ENCODE measurements at regions not wholly inside any gene's neighbourhood (a gene's known extent, or its start where the extent isn't known, plus 50 kb on each side); places are given as distances from the start of the nearest gene placed in this dataset.

DNA sequence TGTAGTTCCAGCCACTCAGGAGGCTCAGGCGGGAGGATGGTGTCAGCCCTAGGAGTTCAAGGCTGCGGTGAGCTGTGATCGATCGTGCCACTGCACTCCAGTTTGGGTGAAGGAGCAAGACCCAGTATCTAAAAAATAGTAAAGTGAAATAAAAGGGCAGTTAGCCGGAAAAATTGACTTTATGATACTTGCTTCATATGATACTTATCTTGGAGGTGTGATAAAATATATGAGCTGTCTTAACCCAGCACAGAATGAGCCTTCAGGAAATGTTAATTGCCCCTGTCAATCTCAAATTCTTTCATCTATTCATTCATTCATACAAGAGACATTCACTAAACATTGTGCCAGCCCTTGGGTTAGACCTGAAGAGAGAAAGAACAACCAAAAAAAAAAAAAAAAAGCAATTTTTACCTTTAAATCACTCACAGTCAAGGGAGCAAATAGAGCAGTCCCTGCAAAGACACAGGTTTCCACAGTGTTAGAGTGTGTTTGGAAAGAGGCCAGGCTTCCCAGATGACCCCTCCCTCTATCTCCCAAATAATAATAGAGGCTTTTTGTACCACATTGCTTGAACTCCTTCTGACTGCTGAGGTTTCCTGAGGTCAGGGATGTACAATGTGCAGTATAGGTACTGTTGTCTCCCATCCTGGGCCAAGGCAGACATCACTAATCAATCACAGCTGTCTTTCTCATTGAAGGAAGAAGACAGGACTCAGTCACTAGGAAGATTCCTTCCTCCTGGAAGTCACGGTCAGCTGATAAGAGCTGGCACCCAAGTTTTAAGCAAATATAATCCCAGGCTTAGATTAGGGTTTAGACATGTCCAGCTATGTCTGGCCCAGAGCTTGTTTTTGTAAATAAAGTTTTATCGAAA is 454.6 kb downstream of the MIAT start:
- H3K4me2 ChIP-seq (ENCODE audit: insufficient read depth, insufficient read length, low read length): no peak overlapping the region
- H2AK5ac ChIP-seq (ENCODE audit: insufficient read length, low read length): no peak overlapping the region
- no peaks in the 10 kb centered on the region; a peak in 1 of 5 replicates for H3K9me3 Mint-ChIP-seq
- H3K9me3 ChIP-seq (ENCODE audit: control insufficient read depth, low read depth, low read length): no peaks in the 10 kb centered on the region
- no CpG with 5 or more reads among the region's 7 CpGs for WGBS (ENCODE audit: extremely low coverage, insufficient read length, low lambda C conversion rate)
- peaks cover 5% of the 10 kb centered on the region for H3K27me3 Mint-ChIP-seq (ENCODE audit: low read depth)
- no peaks in the 10 kb centered on the region for H3K79me2 ChIP-seq (ENCODE audit: insufficient read depth, low read length)
- H3K9ac ChIP-seq (ENCODE audit: extremely low read depth, insufficient read length, low read length): no peak overlapping the region
- H2BK12ac ChIP-seq (ENCODE audit: insufficient read length, low read depth, low read length): no peak overlapping the region
- H3T11ph ChIP-seq (ENCODE audit: low read length): no peak overlapping the region
- no peak overlapping the region for H3K23ac ChIP-seq (ENCODE audit: insufficient read length, low read depth, low read length)
- no peaks in the 10 kb centered on the region for H3K23me2 ChIP-seq (ENCODE audit: insufficient read length, low read depth, low read length, poor library complexity, severe bottlenecking)
- H3K14ac ChIP-seq (ENCODE audit: insufficient read depth, low read length): no peak overlapping the region
- H3K4me1 ChIP-seq (ENCODE audit: insufficient read depth, low read length): 0 out of 2 replicates have a peak, but pooled peaks cover 2% of the 10 kb centered on the region
- DNase-seq: no peak
- H4K20me1 ChIP-seq (ENCODE audit: control insufficient read depth, insufficient read depth, insufficient read length): no peaks in the 10 kb centered on the region
- H3K4me3 Mint-ChIP-seq: no peak overlapping the region
- H2BK15ac ChIP-seq (ENCODE audit: low read depth, low read length): no peak overlapping the region
- no peak overlapping the region for H4K5ac ChIP-seq (ENCODE audit: insufficient read length, low read depth, low read length)
- H4K8ac ChIP-seq (replicated peaks; ENCODE audit: insufficient read length, low read depth, low read length): no peak overlapping the region
- TF ChIP-seq, protein P1, sequence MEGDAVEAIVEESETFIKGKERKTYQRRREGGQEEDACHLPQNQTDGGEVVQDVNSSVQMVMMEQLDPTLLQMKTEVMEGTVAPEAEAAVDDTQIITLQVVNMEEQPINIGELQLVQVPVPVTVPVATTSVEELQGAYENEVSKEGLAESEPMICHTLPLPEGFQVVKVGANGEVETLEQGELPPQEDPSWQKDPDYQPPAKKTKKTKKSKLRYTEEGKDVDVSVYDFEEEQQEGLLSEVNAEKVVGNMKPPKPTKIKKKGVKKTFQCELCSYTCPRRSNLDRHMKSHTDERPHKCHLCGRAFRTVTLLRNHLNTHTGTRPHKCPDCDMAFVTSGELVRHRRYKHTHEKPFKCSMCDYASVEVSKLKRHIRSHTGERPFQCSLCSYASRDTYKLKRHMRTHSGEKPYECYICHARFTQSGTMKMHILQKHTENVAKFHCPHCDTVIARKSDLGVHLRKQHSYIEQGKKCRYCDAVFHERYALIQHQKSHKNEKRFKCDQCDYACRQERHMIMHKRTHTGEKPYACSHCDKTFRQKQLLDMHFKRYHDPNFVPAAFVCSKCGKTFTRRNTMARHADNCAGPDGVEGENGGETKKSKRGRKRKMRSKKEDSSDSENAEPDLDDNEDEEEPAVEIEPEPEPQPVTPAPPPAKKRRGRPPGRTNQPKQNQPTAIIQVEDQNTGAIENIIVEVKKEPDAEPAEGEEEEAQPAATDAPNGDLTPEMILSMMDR (conservative IDR thresholded peaks at IDR 0.05): no peak
- H3K27me3 ChIP-seq (ENCODE audit: insufficient read depth, low read length): no peaks in the 10 kb centered on the region
- H3K56ac ChIP-seq (ENCODE audit: insufficient read length, low read depth, low read length): no peak overlapping the region
- H4K91ac ChIP-seq (ENCODE audit: insufficient read length, low read depth, low read length): no peak overlapping the region
- H3K18ac ChIP-seq (ENCODE audit: insufficient read length, low read depth, low read length): no peak overlapping the region
- H2BK120ac ChIP-seq (ENCODE audit: low read depth, low read length, poor library complexity, severe bottlenecking): no peak overlapping the region
- H2AFZ ChIP-seq (ENCODE audit: low read length): no peak overlapping the region
- no peak overlapping the region for H2BK5ac ChIP-seq (ENCODE audit: insufficient read length, low read length)
- no peak overlapping the region for H3K4ac ChIP-seq (ENCODE audit: low read depth, low read length)
- no peaks in the 10 kb centered on the region for H3K36me3 Mint-ChIP-seq (ENCODE audit: insufficient read depth in 1 of 3, low read depth in 3 of 3)
- H3K4me1 Mint-ChIP-seq: peaks cover 8 to 20% of the 10 kb centered on the region in 2 experiments; a peak in 3 of 4 replicates
- no peak overlapping the region for H2BK20ac ChIP-seq (ENCODE audit: low read depth, low read length, poor library complexity, severe bottlenecking)
- no peaks in the 10 kb centered on the region for H3K79me1 ChIP-seq (ENCODE audit: insufficient read depth, low read depth, low read length, poor library complexity, severe bottlenecking)
- no peak overlapping the region for H3K27ac ChIP-seq (ENCODE audit: insufficient read length, low read depth, low read length)
- no peak overlapping the region for H3K27ac Mint-ChIP-seq
